ENCODE measurements at regions not wholly inside any gene's neighbourhood (a gene's known extent, or its start where the extent isn't known, plus 50 kb on each side); places are given as distances from the start of the nearest gene placed in this dataset.

- TF ChIP-seq CTCF (IDR thresholded peaks at IDR 0.05), result no peak
- no peak for TF ChIP-seq POLR2A (IDR thresholded peaks at IDR 0.05)
Observed at GRCh38 chr10:23754179-23754578, 315.3 kb downstream of the OTUD1 start.
